Nephron progenitor cell (in vitro differentiated cells): ENCODE measurements at regions not wholly inside any gene's neighbourhood (a gene's known extent, or its start where the extent isn't known, plus 50 kb on each side); places are given as distances from the start of the nearest gene placed in this dataset.

Source experiments
- DNase-seq: peaks from one replicate; pipeline ENCODE4 v3.0.0; 2021
- H3K27ac Mint-ChIP-seq: 2 replicates; pipeline ENCODE4 v1.8.0; 2021; ENCODE audit warnings: mild to moderate bottlenecking, moderate library complexity, mixed read lengths
- H3K27me3 Mint-ChIP-seq: 2 replicates; pipeline ENCODE4 v1.8.0; 2021; ENCODE audit warnings: mild to moderate bottlenecking, low read depth, mixed read lengths; ENCODE audit not compliant: poor library complexity
- H3K36me3 Mint-ChIP-seq: 2 replicates; pipeline ENCODE4 v1.8.0; 2021; ENCODE audit warnings: low read depth, mixed read lengths
- H3K4me1 Mint-ChIP-seq: 2 replicates; pipeline ENCODE4 v1.8.0; 2021; ENCODE audit warnings: mixed read lengths
- H3K4me3 Mint-ChIP-seq: 2 replicates; pipeline ENCODE4 v1.8.0; 2021; ENCODE audit warnings: mild to moderate bottlenecking, moderate library complexity, mixed read lengths
- H3K9me3 Mint-ChIP-seq: 2 replicates; pipeline ENCODE4 v1.8.0; 2021; ENCODE audit warnings: mild to moderate bottlenecking, moderate library complexity, mixed read lengths
- CTCF ChIP-seq: fragments of 200-600 bp; sonication (generic); IDR thresholded peaks from 2 replicates; pipeline ENCODE4 v1.5.0; 2021; ENCODE audit warnings: antibody characterized with exemption

GRCh38 chr4:31516520-31516919 is 796.4 kb downstream of the PCDH7 start:
- H3K4me1 Mint-ChIP-seq = no peaks in the 10 kb centered on the region
- H3K27me3 Mint-ChIP-seq = no peaks in the 10 kb centered on the region
- H3K4me3 Mint-ChIP-seq = no peak overlapping the region
- TF ChIP-seq CTCF = no peak
- H3K9me3 Mint-ChIP-seq = peaks cover 4% of the 10 kb centered on the region
- H3K27ac Mint-ChIP-seq = no peak overlapping the region
- no peak for DNase-seq
- no peaks in the 10 kb centered on the region for H3K36me3 Mint-ChIP-seq

GRCh38 chr4:31518796-31519250 is 798.7 kb downstream of the PCDH7 start:
- no peak for TF ChIP-seq CTCF
- H3K4me1 Mint-ChIP-seq = no peaks in the 10 kb centered on the region
- H3K4me3 Mint-ChIP-seq = no peak overlapping the region
- no peaks in the 10 kb centered on the region for H3K27me3 Mint-ChIP-seq
- no peak for DNase-seq
- no peaks in the 10 kb centered on the region for H3K36me3 Mint-ChIP-seq
- no peak overlapping the region for H3K27ac Mint-ChIP-seq
- peaks cover 10% of the 10 kb centered on the region for H3K9me3 Mint-ChIP-seq

- Mint-ChIP-seq H3K9me3 (peaks cover 16% of the 10 kb centered on the region), H3K27me3 (no peaks in the 10 kb centered on the region), H3K4me1 (no peaks in the 10 kb centered on the region), H3K27ac (no peak overlapping the region), H3K36me3 (no peaks in the 10 kb centered on the region), H3K4me3 (no peak overlapping the region)
- DNase-seq = no peak
- TF ChIP-seq CTCF = no peak
These were observed 810.4 kb downstream of the PCDH7 start for GRCh38 chr4:31530555-31530954.

- Mint-ChIP-seq H3K36me3 (no peaks in the 10 kb centered on the region), H3K9me3 (peaks cover 1% of the 10 kb centered on the region), H3K27me3 (no peaks in the 10 kb centered on the region), H3K4me1 (no peaks in the 10 kb centered on the region), H3K27ac (no peak overlapping the region), H3K4me3 (no peak overlapping the region)
- no peak for TF ChIP-seq CTCF
- no peak for DNase-seq
These were observed 818.7 kb downstream of the PCDH7 start for GRCh38 chr4:31538877-31539276.

- Mint-ChIP-seq H3K4me1 (no peaks in the 10 kb centered on the region), H3K27me3 (no peaks in the 10 kb centered on the region), H3K9me3 (no peaks in the 10 kb centered on the region), H3K36me3 (no peaks in the 10 kb centered on the region), H3K27ac (no peak overlapping the region), H3K4me3 (no peak overlapping the region)
- no peak for DNase-seq
- no peak for TF ChIP-seq CTCF
These were observed 819.3 kb downstream of the PCDH7 start for GRCh38 chr4:31539284-31540069.

- Mint-ChIP-seq H3K27ac (no peak overlapping the region), H3K27me3 (no peaks in the 10 kb centered on the region), H3K4me3 (no peak overlapping the region), H3K4me1 (no peaks in the 10 kb centered on the region), H3K9me3 (no peaks in the 10 kb centered on the region), H3K36me3 (no peaks in the 10 kb centered on the region)
- DNase-seq = no peak
- no peak for TF ChIP-seq CTCF
These were observed 825.2 kb downstream of the PCDH7 start for GRCh38 chr4:31545330-31545729.
